RWPE1 (cell line): ENCODE measurements at regions not wholly inside any gene's neighbourhood (a gene's known extent, or its start where the extent isn't known, plus 50 kb on each side); places are given as distances from the start of the nearest gene placed in this dataset.

Experiments used
- CTCF ChIA-PET: fragments of 350-600 bp; sonication (Branson Sonifier 250); formaldehyde crosslinking; extraction: SDS; loops from one replicate; lab custom pipeline; 2021; lab: Yijun Ruan, JAX
- POLR2A ChIA-PET: fragments of 400-600 bp; formaldehyde crosslinking; extraction: SDS; loops from one replicate; lab custom pipeline; 2020; ENCODE audit warnings: antibody characterized with exemption; ENCODE audit not compliant: low non-redundant PET; lab: Yijun Ruan, JAX
- DNase-seq: peaks from one replicate; pipeline ENCODE4 v3.0.0; 2012; ENCODE audit warnings: low spot score
- H3K27ac ChIP-seq: fragments of 450-650 bp; 2 replicates; pipeline ENCODE4 v1.5.1; 2017
- CTCF ChIP-seq: fragments of 450-650 bp; conservative IDR thresholded peaks from 2 replicates; pipeline ENCODE4 v1.5.1; 2017; ENCODE audit warnings: low read depth, mild to moderate bottlenecking

GRCh38 chr6:55994531-55994930, 119.1 kb upstream of the BMP5 start:
- H3K27ac ChIP-seq: no peak overlapping the region
- TF ChIP-seq CTCF: no peak
- DNase-seq: no peak
- POLR2A ChIA-PET: no interaction called here
- CTCF ChIA-PET: interaction anchor here (1.0 kb wide), 1 partner anchor 317 kb away, joined by 4 read pairs; no protein-coding TSS in a partner anchor

DNA sequence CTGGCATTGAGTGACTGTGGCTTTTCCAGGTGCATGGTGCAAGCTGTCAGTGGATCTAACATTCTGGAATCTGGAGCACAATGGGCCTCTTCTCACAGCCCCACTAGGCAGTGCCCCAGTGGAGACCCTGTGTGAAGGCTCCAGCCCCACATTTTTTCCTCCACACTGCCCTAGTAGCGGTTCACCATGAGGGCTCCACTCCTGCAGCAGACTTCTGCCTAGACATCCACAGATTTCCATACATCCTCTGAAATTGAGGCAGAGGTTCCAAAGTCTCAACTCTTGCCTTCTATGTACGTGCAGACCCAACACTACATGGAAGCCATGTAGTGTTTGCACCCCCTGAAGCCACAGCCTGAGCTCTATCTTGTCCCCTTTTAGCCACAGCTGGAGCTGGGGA, 118.0 kb upstream of the BMP5 start:
- no peak for DNase-seq
- no peak overlapping the region for H3K27ac ChIP-seq
- no peak for TF ChIP-seq CTCF
- ChIA-PET POLR2A (no interaction called here), CTCF (interaction anchor here (0.6 kb wide), 1 partner anchor 240 kb away, joined by 3 read pairs; no protein-coding TSS in a partner anchor)

DNA sequence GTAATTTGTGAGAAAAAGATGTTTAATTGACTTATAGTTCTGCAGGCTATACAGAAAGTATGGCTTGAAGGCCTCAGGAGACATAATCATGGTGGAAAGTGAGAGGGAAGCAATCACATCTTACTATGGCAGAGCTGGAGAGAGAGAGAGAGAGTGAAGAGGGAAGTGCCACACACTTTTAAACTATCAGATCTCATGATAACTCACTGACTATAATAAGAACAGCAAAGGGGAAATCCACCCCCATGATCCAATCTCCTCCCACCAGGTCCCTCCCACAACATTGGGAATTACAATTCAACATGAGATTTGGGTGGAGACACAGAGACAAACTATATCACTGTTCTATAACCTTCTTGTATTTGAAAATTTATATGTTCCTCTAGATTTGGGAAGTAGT, 117.2 kb upstream of the BMP5 start:
- POLR2A ChIA-PET: no interaction called here

GRCh38 chr6:55985309-55985708, 109.9 kb upstream of the BMP5 start:
- no peak for TF ChIP-seq CTCF
- POLR2A ChIA-PET: no interaction called here
- DNase-seq: no peak
- no peak overlapping the region for H3K27ac ChIP-seq
- CTCF ChIA-PET: no interaction called here

More for the DNA sequence above, 117.2 kb upstream of the BMP5 start:
- CTCF ChIA-PET: interaction anchor here (0.6 kb wide), 1 partner anchor 633 kb away, joined by 3 read pairs; no protein-coding TSS in a partner anchor
- DNase-seq: no peak
- no peak for TF ChIP-seq CTCF
- no peak overlapping the region for H3K27ac ChIP-seq

- TF ChIP-seq CTCF: no peak
- CTCF ChIA-PET: interaction anchor here (2.3 kb wide), 1 partner anchor 309 kb away, joined by 22 read pairs; no protein-coding TSS in a partner anchor
- H3K27ac ChIP-seq: no peak overlapping the region
- POLR2A ChIA-PET: no interaction called here
- DNase-seq: no peak
Observed at GRCh38 chr6:55983861-55984260, 108.5 kb upstream of the BMP5 start.

- CTCF ChIA-PET: interaction anchor here (2.3 kb wide), 1 partner anchor 311 kb away, joined by 22 read pairs; no protein-coding TSS in a partner anchor
- no peak for DNase-seq
- no peak for TF ChIP-seq CTCF
- H3K27ac ChIP-seq: no peak overlapping the region
- POLR2A ChIA-PET: no interaction called here
Observed at GRCh38 chr6:55981660-55982059, 106.3 kb upstream of the BMP5 start.
